GM12872 (cell line): ENCODE measurements at regions not wholly inside any gene's neighbourhood (a gene's known extent, or its start where the extent isn't known, plus 50 kb on each side); places are given as distances from the start of the nearest gene placed in this dataset.

Experiments
- TF ChIP-seq, protein P1 (sequence below): IDR thresholded peaks from 3 replicates; pipeline ENCODE4 v1.5.1; 2011; ENCODE audit warnings: low read depth, mild to moderate bottlenecking, low read length, moderate library complexity; ENCODE audit not compliant: insufficient read depth

DNA sequence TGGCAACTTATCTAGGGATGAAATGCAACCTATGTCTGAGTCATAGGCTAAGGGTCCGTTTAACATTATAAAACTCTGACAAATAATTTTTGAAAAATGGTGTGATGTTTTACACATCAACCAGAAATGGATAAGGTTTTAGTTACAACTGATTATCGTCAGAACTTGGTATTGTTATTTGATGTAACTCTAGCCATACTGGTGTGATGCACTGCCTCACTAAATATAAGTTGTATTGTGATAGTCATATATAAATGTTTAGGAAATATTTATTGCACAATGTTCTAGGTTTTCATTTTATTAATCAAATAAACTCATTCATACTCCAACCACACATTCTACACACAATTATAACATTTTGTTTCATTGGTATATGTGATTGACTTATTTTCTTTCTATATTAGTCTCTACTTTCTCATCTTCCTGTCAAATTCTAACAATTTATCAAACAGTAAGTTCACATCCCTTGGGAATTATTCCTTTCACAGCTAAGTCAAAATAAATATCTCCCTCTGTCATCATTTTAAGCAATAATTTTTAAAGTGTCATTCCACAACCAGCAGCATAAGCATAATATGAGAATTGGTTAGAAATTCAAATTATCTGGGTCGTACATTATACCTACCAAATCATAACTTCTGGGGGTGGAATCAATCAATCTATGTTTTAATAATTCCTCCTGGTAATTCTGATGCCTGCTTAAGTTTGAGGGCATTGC lies 873.9 kb downstream of the SLITRK1 start:
- TF ChIP-seq, protein P1, sequence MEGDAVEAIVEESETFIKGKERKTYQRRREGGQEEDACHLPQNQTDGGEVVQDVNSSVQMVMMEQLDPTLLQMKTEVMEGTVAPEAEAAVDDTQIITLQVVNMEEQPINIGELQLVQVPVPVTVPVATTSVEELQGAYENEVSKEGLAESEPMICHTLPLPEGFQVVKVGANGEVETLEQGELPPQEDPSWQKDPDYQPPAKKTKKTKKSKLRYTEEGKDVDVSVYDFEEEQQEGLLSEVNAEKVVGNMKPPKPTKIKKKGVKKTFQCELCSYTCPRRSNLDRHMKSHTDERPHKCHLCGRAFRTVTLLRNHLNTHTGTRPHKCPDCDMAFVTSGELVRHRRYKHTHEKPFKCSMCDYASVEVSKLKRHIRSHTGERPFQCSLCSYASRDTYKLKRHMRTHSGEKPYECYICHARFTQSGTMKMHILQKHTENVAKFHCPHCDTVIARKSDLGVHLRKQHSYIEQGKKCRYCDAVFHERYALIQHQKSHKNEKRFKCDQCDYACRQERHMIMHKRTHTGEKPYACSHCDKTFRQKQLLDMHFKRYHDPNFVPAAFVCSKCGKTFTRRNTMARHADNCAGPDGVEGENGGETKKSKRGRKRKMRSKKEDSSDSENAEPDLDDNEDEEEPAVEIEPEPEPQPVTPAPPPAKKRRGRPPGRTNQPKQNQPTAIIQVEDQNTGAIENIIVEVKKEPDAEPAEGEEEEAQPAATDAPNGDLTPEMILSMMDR: no peak

GRCh38 chr13:83007226-83007625 lies 875.0 kb downstream of the SLITRK1 start:
- TF ChIP-seq, protein P1: no peak

GRCh38 chr13:83003185-83003584 lies 879.1 kb downstream of the SLITRK1 start:
- TF ChIP-seq, protein P1: no peak

DNA sequence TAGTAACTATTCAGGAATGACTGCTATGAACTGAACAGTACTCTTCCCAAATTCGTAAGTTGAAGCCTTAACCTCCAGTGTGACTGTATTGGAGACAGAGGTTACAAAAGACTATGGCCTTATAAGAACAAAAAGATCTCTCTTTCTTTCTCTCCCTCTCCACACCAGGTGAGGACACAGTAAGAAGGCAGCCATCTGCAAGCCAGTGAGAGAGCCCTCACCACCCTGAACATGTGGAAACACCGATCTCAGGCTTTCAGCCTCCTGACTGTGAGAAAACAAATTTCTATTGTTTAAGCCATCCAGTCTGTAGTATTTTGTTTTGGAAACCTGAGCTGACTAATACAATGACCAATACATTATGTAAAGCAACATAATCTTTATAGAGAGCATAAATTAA lies 888.9 kb downstream of the SLITRK1 start:
- TF ChIP-seq, protein P1: no peak

- TF ChIP-seq, protein P1: no peak
Observed at GRCh38 chr13:82976499-82976898, 905.8 kb downstream of the SLITRK1 start.

DNA sequence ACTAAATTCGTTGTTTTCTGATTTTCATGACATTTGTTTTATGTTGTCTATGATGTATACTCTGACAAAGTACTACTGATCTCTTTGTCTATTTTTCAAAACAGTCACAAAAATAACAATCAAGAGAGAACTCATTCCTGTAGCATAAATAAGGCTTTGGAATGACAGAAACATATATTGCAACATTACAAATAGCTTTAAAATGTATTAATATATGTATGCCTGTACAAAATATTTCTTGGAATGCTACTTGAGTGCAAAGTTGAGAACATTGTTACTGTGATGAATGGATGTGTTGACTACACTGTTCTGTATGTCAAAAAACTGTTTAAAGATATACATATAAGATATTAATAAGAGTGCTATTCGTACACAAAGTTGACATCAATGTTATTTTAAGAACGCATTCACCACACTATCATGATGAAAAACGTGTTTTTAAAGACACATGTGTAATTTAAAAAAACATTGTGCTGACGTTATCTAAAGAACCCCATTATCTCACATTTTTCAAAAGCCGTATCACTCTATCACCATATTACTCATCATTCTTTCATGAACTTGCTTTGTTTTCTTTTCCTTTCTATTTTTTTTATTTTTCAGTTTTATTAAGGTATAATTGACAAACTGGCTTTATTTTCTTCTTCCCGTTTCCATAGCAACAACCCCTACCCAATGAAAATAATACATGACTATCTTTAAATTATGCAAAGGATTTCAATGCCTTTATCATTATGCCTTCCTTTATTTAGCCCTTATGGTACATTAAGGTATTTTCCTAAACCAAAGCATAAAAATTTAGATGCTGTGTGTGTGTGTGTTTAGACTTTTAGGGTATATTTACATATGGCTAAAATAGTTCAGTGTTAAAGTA lies 918.8 kb downstream of the SLITRK1 start:
- TF ChIP-seq, protein P1: no peak

- TF ChIP-seq, protein P1: no peak
Observed at GRCh38 chr13:82962397-82962796, 919.9 kb downstream of the SLITRK1 start.
